ENCODE measurements at regions not wholly inside any gene's neighbourhood (a gene's known extent, or its start where the extent isn't known, plus 50 kb on each side); places are given as distances from the start of the nearest gene placed in this dataset.

- no peak for TF ChIP-seq CTCF (IDR thresholded peaks at IDR 0.05)
- no peak for TF ChIP-seq POLR2A (IDR thresholded peaks at IDR 0.05)
Measured at GRCh38 chr13:50202485-50202884, 187.2 kb downstream of the KCNRG start.
